ENCODE measurements at regions not wholly inside any gene's neighbourhood (a gene's known extent, or its start where the extent isn't known, plus 50 kb on each side); places are given as distances from the start of the nearest gene placed in this dataset.
"Not testable (repeated sequence)": the region's sequence is repeated elsewhere in the genome, so short reads cannot be mapped to it uniquely, and the experiment has no call there.

DNA sequence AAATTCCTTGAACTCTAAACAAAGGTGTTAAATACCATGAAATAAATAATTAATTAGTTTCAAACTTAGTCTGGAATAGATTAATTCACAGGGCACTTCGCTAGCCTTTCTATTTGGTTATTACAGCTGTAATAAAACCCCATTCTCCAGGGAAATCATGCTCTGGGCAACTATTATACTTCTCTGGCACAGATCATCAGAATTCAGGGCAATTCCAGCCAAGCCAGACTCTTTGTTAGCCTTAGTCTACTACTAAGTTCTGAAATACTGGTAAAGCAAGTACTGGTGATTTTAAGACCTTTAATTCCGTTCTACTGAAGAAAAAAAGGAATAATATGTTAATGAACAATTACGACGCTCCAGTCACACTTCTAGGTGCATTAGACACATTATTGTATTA lies 123.4 kb upstream of the PDE1A start:
- no peak for DNase-seq

DNA sequence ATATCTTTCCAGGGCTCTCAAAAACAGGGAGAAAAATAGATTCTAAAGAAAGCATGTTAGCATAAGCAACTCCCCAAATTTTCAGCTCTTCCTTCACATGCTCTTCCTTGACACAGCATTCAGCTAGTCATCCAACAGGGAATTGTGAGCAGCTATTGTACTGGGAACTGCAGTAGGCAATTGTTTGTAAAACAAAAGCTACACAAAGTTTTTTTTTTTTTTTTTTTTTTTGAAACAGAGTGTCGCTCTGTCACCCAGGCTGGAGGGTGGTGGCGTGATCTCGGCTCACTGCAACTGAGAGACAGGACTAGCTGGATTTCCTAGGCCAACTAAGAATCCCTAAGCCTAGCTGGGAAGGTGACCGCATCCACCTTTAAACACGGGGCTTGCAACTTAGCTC lies 125.4 kb upstream of the PDE1A start:
- not testable (repeated sequence) for DNase-seq

DNA sequence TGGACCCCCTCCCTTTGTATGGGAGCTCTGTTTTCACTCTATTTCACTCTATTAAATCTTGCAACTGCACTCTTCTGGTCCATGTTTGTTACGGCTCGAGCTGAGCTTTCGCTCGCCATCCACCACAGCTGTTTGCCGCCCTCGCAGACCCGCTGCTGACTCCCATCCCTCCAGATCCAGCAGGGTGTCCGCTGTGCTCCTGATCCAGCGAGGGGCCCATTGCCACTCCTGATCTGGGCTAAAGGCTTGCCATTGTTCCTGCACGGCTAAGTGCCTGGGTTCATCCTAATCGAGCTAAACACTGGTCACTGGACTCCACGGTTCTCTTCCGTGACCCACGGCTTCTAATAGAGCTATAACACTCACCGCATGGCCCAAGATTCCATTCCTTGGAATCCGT lies 125.9 kb upstream of the PDE1A start:
- not testable (repeated sequence) for DNase-seq

DNA sequence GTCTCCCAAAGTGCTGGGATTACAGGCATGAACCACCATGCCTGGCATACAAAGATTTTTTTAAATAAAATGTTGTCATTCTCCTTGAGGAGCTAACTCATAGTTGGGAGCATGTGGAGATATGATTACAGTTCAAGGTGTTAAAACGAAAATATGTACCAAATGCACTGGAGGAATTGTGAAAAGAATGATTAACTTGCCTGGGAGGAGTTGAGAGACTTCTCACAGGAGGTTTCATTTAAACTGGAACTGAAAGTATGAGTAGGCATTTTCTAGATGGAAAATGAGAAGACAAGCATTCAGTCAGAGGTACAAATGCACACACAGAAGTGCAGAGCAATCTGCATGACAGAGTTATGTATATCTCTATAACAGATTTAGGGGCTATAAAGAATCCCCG lies 126.6 kb upstream of the PDE1A start:
- DNase-seq = no peak

DNA sequence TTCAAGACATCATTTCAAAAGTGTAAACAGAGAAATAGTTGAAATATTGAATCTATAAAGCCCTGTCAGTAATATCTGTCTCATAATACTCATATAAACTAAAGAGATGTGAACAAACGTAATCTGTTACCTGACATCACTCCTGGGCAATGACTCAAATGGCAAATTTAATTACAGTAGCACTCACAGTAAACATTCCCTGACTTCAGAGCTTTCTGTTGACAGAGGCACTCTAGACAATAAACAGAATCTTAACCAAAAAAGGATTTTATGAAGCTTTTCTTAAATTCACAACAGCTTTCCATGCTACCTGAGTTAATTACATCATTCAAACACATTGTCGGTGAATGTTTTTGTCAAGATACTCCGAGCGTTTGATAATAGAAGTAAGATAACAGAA lies 128.1 kb upstream of the PDE1A start:
- DNase-seq = no peak

DNA sequence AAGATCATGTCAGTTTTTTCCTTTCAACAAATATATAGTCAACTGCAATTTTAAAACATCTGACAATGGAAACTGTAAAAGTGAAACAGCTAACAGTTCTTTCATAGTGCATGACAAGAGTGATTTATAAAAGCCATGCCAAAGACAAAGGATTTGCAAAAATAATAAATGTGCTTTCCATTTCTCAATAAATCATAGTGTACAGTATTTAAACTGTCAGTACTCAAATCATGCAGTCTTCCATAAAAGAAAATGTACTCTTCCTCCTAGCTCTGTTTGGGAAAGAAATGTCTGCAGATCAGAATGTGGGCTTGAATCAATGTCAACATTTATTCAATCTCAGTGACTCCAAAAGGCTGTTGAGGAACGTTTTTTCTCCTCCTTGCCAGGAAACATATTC lies 131.7 kb upstream of the PDE1A start:
- no peak for DNase-seq

DNA sequence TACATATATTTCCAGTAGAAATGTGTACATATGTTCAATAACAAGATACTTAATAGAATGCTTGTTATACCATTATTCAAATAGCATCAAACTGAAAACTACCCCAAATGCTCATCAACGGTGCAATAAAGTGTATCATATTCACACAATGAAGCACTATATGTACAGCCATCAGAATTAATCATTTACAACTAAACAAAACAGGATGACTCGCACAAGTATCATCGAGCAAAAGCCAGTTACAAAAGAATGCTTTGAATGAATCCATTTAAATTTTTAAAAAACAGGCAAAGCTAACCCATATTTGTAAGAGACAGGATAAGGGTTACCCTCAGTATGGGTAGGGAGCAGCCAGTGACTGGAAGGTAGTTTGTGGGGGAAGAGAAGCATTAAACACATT lies 132.8 kb upstream of the PDE1A start:
- DNase-seq = no peak

DNA sequence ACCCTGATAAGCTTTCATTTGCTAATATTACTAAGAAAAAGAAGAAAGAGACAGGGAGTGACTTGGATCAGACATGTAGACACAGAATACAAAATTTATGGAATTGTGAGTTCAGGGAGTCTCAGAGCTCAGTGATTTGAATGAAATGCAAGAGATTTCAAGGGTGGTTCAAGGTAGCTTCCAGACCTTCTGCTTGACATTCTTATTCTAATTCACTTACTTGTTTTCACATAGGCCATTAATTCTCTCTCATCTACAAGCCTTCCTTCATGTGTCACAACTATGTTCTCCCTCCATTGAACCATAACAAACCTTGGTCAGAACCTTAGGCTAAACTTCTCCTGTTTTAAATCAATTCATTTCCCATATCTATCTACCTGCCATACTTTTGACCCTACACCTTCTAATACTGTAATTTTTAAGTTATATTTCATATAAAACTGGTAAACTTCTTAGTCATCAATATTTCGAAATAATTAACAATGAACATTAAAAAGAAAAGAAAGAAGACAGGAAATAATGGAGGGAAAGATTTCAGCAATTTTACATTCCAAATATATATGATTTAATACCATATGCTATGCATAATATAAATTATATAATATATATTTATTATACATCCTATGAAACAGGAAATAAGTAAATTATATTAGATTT lies 139.2 kb upstream of the PDE1A start:
- DNase-seq = no peak

DNA sequence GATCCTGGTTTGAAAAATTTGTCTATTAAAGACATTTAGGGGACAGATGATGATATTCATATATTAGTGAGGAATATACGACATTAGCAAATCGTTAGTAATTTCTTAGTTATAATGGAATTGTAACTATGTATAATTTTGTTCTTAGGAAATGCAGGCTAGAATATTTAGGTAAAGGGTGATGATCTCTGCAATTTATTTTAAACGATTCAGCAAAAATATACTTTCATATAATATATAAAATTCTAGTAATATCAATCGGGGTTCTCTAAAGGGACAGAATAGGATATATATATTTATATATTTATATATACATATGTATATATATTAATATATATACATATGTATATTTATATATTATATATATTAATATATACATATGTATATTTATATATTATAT lies 142.5 kb upstream of the DNAJC10 start:
- no peak for DNase-seq

DNA sequence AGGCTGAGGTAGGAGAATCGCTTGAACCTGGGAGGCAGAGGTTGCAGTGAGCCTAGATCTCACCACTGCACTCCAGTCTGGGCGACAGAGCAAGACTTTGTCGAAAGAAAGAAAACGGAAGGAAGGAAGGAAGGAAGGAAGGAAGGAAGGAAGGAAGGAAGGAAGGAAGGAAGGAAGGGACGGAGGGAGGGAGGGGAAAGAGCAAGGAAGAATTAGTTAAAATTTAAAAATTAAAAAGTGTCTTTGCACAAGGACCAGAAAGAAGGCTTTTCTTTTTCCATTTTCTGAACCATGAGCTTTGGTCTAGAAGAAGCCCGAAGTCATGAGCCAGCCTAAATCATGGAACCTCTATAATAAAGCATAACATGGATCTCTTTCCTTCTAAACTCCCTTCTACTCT lies 138.2 kb upstream of the DNAJC10 start:
- DNase-seq = no peak

DNA sequence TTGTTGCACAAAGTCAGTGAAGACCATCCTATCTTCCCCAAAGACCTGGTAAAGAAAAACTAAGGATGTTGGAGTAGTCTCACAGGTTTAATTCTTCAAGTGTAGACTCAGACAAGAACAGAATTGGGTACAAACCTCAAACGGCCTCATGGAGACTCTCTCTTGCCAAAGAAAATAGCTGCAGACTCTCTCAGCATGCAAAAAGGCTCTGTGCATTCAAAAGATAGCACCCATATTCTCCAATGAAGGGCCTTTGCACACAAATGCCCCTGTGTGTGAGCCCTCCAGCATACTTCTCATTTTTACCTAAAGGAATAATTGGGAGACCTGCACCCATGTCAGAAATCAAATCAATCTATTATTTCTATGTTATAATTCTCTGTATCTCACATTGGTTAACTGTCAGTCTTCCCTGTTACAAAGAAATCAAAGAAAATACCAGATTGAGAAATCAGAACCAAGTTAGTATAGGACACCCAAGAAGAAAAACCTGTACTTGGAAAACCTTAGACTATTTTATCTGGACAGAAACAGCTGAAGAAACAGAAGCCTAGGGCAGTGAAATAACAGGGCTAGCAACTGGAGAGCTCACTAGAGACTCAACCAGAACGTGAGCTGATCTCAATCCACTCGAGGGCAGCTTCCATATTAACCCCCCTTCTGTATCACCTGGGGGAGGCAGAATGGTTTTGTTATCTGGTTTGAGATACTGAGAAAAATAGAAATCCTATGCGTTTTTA lies 134.7 kb upstream of the DNAJC10 start:
- DNase-seq = no peak

DNA sequence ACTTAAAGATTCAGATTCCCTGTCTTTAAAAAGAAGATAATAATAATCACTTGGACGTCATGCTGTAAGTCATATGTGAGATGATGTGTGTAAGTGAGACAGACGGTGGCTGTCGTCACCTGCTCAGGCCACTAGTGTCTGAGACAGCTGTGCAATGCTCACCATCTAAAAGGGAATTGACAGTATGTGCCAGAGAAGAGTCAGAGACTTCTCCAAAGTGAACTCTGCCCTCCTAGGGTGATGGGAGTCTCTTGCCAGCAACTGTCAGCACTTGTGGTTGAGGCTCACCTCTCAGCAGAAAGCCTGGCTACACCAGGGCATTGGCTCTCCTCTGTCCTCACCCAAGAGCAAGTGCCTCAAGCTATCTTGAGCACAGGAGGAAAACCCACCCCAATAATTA lies 131.6 kb upstream of the DNAJC10 start:
- no peak for DNase-seq

DNA sequence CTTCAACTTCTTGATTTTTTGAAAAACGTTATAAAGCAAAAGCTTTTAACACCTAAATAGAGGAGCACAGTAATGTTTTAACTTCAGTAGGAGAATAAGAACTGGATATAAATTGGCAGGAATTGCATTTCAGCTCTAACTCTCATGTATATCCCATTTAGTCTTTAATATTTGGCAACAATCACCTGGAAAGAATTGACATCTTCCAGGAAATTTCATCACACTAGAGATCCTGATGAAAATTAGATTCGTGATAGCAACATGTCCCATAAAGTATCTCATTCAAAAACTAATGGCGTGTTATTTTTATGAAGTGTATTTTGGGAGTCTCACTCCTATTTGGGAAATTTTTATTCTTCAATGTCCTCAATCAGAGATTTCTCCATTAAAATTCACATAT lies 131.1 kb upstream of the DNAJC10 start:
- no peak for DNase-seq

DNA sequence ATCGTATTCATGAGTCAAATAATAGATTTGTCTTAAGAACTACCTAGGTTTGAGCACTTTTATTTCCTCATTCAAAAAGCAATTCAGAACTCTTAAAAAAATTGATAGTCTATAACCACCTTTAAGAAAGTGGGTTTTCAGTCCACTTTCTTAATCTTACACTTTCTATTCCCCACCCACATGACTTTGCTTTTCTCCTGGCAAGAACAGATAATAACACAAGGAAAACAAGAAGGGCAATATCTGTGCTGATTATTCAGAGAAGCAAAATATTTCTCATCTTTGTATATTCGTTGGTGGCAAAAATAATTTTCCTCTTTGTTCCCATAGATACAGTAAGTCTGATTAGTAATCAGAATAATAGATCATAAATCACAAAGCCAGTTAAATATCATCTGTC lies 130.6 kb upstream of the DNAJC10 start:
- no peak for DNase-seq

DNA sequence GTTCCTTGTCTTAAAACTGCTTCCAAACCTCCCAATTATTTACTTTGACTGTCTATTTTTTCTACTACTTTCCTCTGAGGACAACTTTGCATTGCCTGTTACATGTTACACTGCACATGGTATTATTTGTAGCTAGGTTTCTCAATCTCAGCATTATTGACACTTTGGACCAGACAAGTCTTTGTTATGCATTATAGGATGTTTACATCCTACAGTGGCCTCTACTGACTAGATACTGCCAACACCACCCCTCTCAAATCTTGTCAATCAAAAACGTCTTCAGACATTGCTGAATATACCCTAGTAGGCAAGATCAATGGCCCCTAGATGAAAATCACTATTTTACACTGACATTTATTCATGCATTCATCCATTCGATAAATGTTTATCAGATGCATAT lies 129.6 kb upstream of the DNAJC10 start:
- DNase-seq = no peak

DNA sequence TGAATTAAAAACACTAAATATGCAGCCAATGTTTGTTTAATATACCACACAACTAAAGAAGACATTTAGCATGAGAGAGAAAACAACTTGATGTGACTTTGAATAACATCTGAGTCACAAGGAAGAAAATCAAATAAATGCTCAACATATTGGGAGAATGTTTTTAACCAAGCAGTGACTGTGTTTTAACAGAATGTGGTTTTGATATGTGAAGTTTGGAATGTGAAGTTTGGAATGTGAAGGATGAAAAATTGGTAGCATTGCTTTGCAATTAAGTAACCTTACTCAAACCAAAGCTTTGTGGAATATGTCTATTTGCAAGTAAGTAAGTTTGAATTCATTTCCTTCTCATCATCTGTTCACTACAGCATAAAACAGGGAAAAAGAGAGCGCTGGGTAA lies 128.2 kb upstream of the DNAJC10 start:
- DNase-seq = no peak

DNA sequence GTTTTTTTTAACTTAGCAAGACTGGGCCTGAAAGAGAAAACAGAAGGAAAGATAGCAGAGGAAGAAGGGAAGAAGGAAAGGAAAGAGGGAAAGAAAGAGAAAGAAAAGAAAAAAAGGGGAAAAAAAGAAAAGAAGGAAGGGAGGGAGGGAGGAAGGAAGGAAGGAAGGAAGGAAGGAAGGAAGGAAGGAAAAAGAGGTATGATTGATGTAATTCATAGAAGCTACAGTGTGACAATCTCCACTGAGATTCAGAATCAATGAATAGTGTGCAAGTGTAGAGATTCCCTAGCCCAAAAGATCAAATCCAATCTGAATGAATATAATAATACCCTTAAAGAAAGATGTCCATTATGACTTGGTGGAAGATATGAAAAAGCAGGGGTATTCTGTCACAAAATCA lies 126.9 kb upstream of the DNAJC10 start:
- no peak for DNase-seq

DNA sequence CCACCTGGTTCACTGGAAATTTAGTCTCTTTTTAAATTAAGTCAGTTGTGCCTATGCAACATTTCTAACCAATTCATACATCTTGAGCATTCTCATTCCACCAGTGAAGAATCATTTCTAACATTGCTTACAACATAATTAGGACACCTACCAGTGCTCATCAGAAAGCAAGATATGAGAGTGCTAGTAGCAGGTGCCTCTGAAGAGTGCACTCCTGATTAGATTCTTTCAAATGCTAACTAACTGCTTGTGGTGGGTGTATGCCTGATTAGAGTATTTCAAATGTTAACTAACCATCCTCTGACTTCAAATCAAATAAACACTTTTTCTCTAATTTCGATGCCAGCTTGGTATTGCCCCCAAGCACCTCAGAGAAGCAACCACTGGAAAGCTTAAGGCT lies 124.3 kb upstream of the DNAJC10 start:
- DNase-seq = no peak

DNA sequence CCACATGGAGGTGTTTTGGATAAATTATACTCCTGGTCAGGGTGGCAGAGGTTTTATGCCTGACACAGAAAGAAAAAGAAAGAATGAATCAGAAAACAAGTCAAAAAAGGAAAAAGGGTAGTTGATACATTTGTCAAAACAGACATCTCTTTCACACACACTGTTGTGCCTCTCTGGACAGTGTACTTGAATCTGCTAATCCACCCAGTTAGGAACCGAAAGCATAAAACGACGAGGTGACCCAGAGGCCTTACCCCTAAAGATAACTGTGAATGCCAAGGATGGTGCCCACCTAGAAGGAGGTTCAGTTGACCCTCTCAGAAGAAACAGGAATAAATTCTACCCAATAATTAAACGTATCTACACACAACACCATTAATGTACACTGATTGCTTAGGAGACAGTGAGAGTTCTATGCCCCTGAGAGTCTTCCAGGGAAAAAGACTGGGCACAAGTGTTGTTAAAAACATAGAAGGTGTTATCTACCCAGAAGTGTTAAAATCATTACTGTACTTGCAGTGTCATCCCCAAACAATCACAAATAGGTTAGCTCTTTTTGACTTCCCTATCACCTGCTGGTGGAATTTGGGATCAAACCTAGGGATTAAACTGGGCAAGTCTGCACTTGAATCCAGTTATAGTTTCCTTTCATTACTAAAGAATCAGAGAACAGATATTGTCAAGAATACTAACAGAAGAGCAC lies 123.2 kb upstream of the DNAJC10 start:
- no peak for DNase-seq

DNA sequence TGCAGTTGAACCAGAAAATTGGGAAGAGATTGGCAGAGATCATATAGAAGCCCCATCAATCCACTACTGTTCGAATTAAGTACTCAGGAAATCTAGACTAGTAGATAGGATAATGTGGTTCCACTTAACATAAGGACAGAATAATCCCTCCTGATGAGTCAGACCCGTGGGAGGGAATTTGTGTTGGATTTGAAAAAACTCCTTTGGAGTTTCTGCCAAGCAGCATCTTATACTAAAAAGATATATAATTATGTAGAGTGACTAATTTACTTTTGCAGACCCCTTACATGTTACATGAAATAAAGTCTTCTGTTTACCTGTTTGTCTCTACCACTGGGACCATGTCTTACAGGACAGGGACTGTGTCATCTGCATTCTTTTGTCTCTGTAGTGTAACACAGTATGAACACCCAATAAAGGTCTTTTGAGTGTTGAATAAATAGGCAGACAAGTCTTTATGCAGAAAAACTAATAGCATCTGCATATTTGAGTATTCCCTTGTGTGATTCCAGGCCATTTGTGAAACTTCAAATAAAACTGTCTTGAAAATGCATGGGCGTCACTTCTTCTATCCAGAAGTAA lies 122.6 kb upstream of the DNAJC10 start:
- no peak for DNase-seq

DNA sequence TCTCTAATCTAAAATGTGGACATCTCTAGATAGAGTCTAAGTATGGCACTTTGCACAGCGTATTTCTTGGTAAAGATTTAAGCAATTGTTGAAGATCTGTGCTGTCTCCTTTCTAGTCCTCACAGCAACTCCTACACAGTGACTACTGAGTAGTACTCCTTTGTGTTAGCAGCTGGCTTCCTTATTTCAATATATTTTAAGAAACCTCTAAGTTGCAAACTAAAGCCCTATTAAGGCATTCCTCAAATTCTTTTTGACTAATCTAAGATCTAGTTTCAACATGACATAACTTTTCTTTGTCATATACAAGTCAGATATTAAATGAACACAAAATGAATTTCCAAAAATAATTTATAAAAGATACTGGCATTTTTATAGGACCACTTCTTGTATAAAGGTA lies 121.8 kb upstream of the DNAJC10 start:
- DNase-seq = no peak

DNA sequence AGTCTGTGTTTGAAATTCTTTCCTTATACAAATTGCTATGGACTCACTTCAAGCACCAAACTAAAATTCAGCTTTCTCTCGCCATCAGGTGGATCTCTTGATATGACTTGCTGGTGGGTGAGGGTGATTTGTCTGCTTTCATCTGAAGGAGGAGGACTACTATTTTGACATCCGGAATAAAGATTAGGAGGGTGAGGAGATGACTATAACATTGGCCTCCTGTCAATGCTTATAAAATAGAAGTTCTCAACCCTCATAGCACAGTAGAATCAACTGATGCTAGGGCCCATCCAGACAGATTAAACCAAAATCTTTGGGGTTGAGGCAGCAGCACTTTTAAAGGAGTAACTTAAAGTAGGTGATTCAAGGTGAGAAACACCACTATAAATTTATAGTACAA lies 120.4 kb upstream of the DNAJC10 start:
- DNase-seq = no peak

DNA sequence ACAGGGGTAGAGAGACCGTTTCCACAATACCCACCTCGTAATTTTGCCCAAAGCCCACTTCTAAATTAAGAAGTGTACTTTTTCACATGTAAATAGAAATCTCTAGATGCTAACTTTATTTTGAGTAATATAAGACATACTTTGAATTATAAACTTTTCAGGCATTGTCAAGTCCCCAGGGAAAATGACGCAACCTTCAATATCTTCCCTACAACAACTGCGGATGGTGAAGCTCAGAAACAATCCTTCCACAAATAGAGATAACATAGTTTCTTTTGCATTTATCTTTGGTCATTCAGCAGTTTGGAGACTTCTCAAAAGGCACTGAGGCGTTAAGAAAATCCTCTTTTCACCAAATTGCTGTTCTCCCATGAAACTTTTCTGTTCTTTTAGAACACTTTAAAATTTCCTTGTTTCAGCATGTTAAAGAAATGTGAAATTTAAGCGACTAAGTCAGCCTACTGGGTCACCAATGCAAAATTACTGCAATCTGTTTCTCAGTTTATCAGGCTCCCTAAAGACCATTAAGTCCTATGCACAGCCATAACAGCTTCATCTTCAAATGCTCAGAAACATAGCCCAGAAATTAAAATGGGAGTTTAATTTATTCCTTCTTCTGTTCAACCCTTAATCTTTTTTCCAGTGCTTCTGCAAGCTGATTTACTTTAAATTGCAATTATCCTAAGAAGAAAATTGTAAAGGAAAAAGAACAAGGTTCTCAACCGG lies 118.3 kb upstream of the DNAJC10 start:
- DNase-seq = no peak

Measured in stimulated activated CD4-positive, alpha-beta T cell treated with anti-CD3 and anti-CD28 coated beads, Interleukin-4, amount 100 ng/mL, for 4 hours (primary cell).